Upper lobe of left lung (tissue), 4 donors: ENCODE measurements at regions not wholly inside any gene's neighbourhood (a gene's known extent, or its start where the extent isn't known, plus 50 kb on each side); places are given as distances from the start of the nearest gene placed in this dataset.

Experiments
- CTCF ChIP-seq, 6 experiments: fragments of 450-650 bp in 4 of 6; fragments of 200-600 bp in 2 of 6; sonication (generic) in 2 of 6; IDR thresholded peaks; one replicate each; pipeline ENCODE4 v1.5.1; 2016 to 2019; ENCODE audit warnings: antibody characterized with exemption in 6 of 6
- EP300 ChIP-seq, 4 donors: sonication (generic); formaldehyde crosslinking; IDR thresholded peaks; one replicate each; pipeline ENCODE4 v1.5.1; 2017; ENCODE audit warnings: antibody characterized with exemption in 4 of 4, control low read depth in 2 of 4
- POLR2A ChIP-seq, 4 donors: fragments of 450-650 bp; IDR thresholded peaks; one replicate each; pipeline ENCODE4 v1.5.1; 2016 to 2017; ENCODE audit warnings: antibody characterized with exemption in 4 of 4, mild to moderate bottlenecking in 2 of 4

- TF ChIP-seq CTCF (IDR thresholded peaks at IDR 0.05) (no peak), POLR2A (IDR thresholded peaks at IDR 0.05) (no peak), EP300 (IDR thresholded peaks at IDR 0.05) (no peak)
Measured at GRCh38 chr5:6056280-6056679, 322.1 kb downstream of the MED10 start.
